Erythroblast (primary cell): ENCODE measurements at regions not wholly inside any gene's neighbourhood (a gene's known extent, or its start where the extent isn't known, plus 50 kb on each side); places are given as distances from the start of the nearest gene placed in this dataset.

Experiments used
- GATA1 ChIP-seq: IDR thresholded peaks from 2 replicates; pipeline ENCODE4 v1.6.1; 2011; ENCODE audit warnings: low read depth, mild to moderate bottlenecking, control low read depth, low read length, moderate library complexity
- POLR2A ChIP-seq: IDR thresholded peaks from 2 replicates; pipeline ENCODE4 v1.6.1; 2011; ENCODE audit warnings: mild to moderate bottlenecking, low read length

DNA sequence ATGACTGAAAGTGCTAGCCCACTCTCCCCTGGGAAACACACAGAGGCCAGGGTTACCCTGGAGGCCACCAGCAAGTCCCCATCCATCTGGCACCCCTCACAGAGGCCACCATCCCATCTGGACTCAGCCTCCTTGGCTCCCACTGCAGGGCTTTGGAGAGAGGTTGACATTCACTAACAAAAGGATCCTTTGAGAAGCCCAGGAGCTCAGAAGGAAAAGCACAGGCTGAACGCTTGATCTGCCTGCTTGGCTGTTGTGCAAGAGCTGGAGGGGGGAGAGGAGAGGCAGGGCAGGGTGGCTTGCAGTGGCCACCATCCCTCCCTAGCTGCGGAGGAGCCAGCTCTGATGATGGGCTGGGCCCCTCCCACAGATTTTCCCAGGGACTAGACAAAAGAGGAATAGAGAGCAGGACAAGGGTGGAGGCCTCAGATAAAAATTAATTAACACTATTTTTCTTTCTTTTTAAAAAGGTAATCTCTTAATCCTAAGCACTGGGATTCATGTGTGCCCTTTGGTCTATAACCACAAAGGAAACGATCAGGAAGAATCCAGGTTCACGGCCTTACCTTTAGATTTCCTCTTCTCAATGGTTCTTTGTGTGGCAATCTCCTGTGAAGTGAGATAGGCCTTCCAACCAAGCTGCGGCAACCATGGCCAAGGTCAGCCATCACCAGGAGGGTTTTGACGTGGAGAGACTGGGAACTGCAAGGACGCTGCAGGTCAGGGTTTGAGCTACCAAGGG, 154.7 kb downstream of the BARX2 start:
- no peak for TF ChIP-seq POLR2A
- TF ChIP-seq GATA1, result no peak
